Activated CD4-positive, alpha-beta T cell treated with anti-CD3 and anti-CD28 coated beads, Interleukin-2, amount 50 U/mL, for 16 hours (primary cell): ENCODE measurements at regions not wholly inside any gene's neighbourhood (a gene's known extent, or its start where the extent isn't known, plus 50 kb on each side); places are given as distances from the start of the nearest gene placed in this dataset.

ENCODE experiments used
- DNase-seq: peaks from one replicate; pipeline ENCODE4 v3.0.0-alpha.2; 2020

DNA sequence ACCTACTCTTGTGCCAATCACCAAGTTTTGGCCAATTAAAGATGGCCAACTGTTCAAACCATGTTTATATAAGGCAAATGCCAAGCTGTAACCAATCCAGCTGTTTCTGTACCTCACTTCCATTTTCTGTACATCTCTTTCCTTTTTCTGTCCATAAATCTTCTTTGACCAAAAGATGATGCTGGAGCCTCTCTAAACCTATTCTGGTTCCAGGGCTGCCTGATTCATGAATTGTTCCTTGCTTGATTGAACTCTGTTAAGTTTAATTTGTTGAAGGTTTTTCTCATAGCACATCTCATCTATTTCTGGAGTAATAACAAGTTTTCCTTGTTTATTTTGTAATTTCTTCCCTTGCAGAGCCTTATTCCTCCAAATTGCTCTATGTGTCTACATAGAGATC, 115.3 kb upstream of the SMAD3 start:
- DNase-seq, result no peak

DNA sequence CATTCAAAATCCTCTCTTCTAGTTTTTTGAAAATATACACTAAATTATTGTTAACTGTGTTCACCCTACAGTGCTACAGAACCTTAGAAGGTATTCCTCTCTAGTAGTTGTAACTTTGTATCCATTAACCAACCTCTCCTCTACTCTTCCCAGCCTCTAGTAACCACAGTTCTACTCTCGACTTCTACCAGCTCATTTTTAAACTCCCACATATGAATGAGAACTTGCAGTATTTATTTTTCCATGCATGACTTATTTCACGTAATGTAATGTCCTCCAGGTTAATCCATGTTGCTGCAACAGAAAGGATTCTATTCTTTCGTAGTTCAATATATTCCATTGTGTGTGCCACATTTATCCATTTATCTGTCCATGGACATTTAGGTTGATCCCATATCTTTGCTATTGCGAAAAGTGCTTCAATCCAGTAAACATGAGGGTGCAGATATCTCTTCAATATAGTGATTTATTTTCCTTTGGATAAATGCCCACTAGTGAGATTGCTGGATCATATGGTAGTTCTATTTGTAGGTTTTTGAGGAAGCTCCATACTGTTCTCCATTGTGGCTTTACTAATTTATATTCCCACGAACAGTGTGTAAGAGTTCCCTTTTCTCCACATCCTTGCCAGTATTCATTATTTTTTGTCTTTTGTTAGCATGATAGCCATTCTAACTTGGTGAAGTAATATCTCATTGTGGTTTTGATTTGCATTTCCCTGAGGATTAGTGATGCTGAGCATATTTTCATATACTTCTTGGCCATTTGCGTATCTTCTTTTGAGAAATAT, 113.7 kb upstream of the SMAD3 start:
- no peak for DNase-seq

DNA sequence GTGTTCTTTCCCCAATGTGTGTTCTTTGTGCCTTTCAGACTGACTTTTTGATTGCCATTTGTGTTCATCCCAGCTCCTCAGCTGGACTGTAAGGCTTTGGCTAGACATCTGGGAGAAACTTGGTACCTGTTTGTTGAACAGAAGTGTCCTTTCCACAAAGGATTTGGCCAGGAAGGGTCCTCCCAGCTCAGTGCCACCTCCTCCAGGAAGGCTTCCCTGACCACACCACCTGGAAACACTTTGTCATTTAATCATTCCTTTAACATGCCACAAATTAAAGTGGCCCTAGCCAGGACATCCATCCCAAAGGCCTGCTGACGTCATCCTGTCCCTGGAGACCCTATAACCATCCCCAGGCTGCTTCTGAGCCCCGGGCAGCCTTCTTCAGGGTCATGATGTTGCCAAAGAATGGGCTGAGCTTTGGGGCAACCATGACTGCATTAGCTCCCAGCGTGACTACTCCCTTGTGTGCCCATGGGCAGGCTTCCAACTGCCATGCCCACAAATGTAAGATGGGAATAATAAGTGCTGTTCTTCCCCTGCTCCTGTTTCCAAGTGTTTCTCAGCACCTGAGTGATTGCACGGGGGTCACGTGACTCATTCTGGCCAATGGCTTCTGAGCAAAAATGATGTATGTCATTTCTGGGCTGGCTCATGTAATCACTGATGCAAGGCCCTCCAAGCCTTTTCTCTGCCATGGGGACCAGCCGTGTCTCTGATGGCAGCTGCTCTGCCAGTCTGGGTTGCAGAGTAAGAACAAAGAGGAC, 112.5 kb upstream of the SMAD3 start:
- DNase-seq, result no peak

DNA sequence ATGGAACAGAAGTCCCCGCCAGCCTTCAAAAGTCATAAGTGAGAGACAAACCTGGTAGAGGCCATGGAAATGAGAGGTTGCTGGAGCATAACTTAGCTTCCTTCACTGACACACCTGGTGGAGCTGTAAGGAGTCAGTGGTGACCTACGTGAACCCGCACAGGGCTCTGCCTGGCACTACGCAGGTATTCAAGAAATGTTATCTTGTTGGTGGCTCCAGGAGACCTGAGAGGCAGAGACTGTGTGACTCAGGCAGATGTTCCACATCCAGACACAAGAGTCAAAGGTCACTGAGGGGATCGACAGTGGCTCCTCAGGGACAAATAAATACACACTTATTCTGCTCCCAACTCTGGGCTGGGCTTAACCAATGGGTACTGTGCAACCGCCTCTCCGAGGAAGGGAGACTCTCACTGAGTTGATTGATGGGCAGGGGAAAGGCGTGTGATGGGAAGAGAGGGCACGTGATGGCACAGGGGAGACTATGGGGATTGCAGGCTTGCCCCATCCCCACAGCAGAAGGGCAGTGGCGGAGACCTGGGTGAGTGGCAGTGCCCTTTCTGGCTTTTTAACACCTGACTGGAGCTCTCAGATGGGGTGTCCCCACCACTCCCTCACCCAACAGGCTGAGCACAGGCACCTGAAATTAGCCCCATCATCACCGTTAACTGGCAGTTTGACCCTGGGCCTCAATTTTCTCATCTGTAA, 111.7 kb upstream of the SMAD3 start:
- DNase-seq, result no peak

DNA sequence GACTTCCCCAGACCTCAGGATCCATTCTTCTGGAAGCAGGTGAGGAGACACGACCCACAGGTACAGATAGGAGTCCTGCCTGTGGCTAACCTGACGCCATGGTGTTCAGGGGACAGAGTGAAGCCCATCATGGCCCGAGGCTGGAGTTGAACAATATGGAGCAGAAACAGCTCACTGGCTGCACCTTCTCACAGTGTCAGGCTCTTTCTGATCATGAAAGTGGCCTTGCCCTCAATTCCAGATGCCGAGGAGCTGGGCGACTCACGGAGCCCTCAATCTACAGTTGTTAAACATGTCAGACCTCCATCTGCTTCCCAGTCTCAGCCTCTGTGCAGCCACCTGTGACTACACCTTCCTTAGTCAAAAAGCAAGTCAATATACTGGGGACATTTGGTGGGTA, 110.8 kb upstream of the SMAD3 start:
- no peak for DNase-seq

DNA sequence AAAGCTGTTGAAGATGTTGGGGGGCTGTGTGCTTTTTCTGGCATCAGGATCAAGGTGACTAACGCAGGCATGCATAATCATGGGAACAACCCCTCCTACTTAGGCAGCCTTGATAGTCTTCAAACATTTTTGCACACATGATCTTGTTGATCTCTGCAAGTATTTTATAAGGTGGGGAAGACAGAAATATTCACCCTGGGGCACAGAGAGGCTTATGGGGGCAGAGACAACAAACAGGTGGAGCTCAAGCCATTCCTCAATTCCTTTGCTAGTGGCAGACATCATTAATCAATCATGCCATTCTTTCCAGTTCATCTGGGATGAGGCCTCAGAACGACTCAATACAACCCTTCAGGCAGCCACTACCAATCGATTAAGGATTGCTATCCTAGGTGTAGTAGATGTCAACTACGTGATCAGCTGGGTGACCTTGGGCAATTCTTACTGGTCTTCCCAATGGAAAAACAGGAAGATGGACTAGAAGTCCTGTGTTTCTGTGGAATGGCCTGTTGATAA, 110.3 kb upstream of the SMAD3 start:
- no peak for DNase-seq

DNA sequence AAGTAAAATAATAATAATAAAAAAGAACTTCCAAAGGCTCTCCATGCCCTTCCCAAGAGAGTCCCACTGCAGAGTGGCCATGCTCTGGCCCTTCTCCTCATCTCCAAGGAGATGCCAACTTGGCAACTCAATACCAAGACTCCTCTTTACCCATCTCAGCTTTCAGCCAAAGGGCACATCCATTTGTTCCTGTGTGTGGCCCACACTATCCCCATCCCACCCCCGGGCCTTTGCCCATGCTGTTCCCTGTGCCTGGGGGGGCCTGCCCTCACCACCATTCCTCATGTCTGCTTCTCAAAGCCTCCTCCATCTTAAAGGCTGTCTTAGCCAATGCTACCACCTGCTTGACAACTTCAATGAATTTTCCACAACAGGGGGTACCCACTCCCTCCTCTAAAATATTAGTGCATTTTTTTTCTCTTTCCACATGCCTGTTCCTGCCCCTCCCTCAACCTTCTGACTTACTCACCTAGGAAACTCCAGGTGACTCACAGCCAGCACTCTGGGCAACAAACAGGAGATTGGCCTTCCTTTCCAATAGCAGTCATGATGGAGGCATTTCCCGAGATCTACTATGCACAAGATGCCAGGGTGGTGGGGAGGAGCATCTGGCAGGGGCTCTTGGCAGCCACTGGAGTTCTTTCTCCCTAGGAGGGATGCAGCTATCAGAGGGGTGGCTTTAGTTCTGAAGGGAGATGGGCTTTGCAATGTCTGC, 109.4 kb upstream of the SMAD3 start:
- DNase-seq, result no peak

DNA sequence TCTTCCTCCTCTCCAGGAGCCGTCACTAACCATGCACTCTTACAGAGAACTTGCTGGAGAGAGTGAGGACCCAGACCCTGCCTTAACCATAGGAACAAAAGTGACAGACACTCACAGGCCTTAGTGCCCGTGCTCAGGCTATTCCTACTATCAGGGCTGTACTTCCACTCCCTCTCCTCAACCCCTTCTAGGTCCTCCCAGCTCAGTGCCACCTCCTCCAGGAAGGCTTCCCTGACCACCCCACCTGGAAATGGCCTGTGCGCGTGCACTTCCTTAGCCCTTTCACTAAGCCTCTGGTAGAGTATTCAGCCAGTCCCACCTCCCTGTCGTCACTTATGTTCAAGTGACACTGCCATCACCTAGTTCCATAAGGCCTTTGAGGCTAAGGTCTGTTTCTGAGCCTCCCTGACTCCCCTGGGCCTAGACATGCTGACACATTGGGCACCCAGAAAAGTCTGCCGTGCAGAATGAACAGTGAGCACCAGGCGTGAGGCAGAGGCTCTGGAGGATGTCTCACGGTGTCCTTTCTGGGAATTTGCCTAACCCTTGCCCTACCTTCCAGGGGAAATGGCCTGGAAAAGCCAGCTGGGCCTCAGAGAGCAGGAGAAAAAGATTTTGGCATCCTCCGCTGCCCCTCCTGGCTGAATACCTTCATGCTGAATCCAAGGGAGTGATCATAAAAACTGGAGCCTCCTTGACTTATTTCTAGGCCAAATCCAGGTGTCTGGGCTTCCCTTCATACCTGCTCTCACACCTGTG, 108.6 kb upstream of the SMAD3 start:
- DNase-seq, result no peak

DNA sequence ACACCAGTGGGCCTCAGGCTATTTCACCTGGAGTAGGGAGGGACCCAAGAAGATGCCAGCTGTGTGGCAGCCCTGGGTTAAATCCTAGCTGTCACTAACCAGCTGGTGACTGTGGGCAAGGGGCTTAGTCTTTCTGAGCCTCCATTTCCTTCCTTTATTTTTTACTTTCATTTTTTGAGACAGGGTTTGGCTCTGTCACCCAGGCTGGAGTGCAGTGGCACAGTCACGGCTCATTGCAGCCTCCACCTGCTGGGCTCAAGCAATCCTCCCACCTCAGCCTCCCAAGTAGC, 108.0 kb upstream of the SMAD3 start:
- DNase-seq, result no peak

DNA sequence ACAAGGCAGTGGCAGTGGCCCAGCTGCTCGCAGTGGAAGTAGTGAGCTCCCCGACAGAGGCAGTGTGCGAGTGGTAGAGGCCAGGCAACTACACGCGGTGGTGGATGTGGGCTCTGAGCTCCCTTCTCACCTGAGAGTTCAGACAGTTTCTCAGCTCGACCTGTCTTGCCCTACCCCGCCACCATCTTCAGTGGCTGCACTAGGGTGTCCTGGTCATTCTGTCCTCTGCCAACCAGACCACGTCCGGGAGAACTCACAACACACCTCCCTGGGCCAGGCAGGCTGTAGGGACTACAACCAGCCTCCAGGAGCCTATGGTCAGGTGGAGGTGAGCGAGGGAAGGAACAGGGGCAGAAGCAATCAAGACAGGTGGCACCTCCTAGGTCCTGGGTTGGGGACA, 106.3 kb upstream of the SMAD3 start:
- no peak for DNase-seq

DNA sequence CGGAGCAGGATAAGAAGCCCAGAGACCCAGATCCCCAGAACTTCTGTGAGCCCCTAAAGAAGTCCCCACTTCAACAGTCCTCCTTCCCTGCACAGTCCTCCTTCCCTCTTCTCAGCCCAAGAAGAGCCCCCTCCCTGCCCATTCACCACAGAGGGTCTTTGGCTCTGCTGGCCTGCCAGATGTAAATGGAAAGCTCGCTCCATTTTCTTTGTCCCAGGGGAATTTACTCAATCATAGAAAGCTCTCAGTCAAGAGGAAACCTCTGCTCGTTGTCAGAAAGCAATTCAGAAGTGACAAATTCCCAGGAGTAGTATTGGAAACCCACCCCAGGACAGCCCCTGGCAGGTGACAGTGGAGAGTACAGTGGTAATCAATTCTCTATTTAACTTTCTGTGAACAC, 105.5 kb upstream of the SMAD3 start:
- no peak for DNase-seq

DNA sequence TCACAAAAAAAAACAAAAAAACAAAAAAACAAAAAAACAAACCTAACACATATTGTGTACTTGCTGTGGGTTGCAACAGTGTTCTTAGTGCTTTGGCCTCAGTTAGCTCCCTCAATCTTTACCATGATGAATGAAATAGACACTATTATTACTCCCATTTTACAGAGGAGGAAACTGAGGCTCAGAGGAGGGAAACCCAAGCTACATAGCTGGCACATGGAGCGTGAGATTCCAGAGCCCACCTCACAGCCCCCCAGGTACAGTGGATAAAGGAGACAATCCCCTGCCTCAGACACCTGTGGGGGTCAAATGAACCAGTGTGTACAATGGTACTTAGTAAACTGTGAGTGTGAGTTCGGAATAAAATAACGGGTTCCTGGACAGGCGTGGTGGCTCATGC, 104.9 kb upstream of the SMAD3 start:
- DNase-seq, result no peak

DNA sequence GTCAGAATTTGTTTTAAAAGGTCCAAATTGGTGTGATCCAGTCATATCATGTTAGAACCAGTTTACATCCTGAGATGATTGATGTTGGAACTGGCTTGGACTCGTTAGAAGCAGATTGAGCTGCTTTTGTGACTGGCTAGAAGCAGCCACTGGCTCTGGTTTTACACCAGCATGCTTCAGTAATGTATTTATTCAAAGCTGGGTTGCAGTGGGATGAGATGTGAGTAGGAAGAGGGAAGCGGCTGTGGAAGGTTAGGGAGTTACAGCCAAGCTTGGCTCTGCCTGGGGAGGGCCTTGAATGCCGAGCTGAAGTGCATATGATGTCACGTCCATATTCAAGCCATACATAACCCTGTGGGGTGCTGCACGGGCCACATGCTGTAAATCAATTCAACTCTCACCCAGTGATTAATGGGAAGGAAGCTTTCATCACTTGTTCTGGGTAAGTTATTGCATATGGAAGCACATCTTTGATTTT, 104.0 kb upstream of the SMAD3 start:
- DNase-seq, result peak; percentile 11

DNA sequence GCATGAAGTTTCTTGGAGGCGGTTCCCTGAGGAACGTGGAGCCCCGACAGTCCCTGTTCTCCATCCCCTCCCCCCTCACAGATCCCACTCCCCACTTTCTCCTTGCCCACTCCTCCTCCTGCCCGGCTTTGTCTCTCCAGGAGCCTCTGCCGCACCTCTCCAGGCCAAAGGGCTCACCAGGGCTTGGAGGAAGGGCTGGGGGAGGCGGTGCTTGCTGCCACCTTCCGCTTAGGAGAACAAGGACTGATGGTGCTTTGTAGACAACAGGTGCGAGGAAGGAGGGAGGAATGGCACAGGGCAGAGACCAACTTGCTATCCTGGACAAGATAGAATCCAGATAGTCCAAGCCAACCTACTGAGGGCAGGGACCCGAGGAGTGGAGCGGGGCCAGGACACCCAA, 103.5 kb upstream of the SMAD3 start:
- no peak for DNase-seq

DNA sequence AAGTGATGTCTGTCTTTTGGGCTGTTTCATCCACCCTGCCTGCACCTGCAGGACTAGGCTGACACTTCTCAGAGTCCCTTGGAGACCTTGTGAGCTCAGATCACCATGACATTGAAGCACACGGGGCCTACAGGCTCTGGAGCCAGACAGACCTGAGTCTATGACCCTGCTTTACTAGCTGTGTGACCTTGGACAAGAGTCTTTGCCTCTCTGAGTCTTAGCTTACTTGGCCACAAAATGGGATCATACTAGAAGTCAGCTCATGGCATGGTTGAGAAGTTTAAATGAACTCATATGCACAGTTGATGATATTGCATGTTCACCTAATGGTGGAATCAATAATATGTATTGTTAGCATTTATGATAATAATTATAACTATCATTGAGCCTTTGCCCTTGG, 102.9 kb upstream of the SMAD3 start:
- no peak for DNase-seq

DNA sequence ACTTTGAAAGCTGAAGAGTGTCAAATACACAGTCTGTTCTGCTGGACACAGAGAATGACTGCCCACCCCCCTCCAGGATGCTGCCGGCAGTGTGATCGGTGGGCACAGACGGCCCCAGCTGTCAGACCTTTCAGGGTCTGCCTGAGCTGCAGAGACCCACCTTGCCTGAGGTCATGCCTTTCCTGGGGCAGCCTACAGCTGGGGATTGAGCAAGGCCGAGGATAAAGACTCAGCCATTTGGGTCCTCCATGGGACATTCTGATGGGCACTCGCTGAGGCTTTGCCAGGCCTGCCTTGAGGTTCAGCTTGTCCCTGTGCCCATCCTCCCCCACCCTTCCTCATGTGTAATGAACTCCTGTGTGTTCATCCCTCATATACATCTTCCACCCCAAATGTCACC, 102.3 kb upstream of the SMAD3 start:
- no peak for DNase-seq

DNA sequence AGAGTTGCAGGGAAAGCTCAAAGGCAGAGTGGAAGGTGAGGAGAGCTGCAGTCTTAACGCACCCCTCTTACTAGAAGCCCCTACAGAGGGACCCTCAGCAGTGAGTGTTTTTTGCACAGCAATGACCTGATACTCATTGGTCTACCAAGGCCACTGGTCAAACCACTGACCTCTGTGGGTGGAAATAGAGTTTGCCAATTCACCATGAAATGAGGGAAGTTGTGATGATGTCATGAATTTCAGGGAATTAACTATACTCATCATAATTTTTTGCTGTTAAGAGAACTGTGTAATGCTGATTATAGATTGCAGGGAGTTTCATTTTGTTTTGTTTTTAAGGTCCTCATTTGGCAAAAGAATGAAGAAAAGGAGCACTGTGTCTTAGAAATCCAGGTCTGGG, 101.7 kb upstream of the SMAD3 start:
- DNase-seq, result no peak

DNA sequence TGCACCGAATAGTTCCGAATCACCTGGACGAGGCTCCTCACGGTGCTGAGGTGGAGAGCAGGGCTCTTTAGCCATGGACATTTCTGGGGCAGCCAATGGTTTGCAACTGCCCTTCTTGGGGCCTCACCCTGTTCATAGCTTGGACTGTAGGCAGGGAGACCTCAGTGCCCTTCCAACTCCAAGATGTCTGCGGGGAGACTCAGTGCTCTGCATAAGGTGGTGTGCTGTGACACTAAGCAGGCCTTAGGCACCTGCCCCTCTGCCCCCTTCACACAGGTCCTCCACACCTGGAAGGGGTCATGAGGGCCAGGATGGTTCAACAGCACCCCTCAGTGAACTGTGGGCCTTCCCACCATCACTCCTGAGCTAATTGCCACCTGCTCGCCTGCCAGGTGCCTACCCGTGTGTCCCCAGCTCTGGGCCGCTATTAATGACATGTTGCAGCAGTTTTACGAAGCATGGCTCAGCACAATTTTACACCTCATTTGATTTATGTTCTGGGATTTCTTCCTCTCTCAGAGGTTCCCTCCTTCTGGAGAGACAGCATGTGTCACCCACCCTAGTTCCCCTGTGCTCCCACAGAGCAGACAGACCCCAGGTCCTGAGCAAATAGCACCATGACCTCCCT, 101.2 kb upstream of the SMAD3 start:
- DNase-seq, result no peak

DNA sequence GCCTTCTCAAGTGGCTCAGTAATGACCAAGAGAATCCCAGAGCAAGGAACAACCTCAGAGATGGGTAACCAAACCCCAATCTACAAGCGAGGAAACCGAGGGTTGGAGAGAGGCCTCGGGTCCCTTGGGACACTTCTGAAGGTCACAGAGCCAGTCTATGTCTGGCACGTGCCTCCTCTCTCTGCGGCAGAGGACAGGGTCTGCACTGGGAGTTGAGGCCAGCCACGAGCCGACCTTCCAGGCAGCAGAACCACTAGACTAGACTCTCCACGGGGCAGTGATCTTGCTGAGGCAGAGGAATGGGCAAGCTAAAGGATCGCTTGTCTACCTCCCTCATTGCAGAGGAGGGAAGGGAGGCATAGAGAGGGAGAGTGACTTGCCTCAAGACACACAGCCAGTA, 100.6 kb upstream of the SMAD3 start:
- no peak for DNase-seq

DNA sequence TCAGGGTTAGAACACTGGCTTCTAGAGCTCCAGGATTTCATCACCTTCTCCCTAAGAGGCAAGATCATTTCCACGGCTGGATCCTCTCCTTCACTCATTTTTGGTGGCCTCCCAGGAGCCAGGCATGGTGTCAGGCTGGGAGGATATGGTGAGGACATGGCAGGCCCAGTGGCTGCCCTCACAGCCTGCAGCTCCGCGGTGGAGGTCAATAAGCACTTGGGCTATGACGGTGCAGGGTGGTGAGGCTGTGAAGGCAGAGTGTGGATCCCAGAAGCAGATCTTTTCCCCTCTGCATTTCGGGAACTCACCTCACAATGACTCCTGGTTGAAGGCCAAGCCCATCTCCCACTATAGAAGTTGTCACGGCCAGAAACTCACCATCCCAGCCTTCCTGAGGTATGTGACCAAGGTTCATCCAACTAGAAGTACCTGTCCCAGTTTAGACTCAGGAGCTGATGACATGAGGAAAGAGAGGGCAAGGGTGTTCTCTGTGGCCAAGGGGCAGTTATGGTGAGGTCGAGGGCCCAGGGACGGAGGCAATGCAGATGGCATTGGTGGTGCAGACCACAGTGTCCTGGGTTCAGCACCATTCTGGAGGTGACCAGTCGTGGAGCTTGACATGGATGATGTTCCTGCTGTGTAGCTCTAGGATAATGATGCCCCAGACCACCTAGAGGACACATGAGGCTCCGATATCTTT, 100.1 kb upstream of the SMAD3 start:
- DNase-seq, result no peak

DNA sequence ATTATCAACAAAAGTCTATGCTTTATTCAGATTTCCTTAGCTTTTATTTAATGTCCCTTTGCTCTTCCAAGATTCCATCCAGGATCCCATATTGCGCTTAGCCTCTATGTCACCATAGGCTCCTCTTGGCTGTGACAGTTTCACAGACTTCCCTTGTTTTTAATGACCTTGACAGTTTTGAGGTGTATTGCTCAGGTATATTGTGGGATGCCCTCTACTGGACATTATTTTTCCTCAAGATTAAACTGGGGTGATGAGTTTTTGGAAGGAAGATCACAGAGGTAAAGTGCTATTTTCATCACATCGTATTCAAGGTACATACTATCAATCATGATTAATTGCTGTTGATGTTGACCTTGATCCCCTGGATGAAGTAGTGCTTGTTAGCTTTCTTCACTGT, 99.1 kb upstream of the SMAD3 start:
- no peak for DNase-seq
